GM23338 (cell line): ENCODE measurements at regions not wholly inside any gene's neighbourhood (a gene's known extent, or its start where the extent isn't known, plus 50 kb on each side); places are given as distances from the start of the nearest gene placed in this dataset.

Experiments
- ATAC-seq: fragments of 200-7000 bp; cut with Tn5 transposase; 3 replicates; pipeline ENCODE4 v1.9.1; 2020
- DNase-seq: peaks from one replicate; pipeline ENCODE4 v3.0.0-alpha.2; 2015; ENCODE audit warnings: low spot score
- H2AFZ ChIP-seq: fragments of 200-600 bp; sonication (generic); 2 replicates; pipeline ENCODE4 v1.8.0; 2016; ENCODE audit warnings: antibody characterized with exemption, mild to moderate bottlenecking, moderate library complexity
- H3F3A ChIP-seq: fragments of 200-600 bp; sonication (generic); replicated peaks from 2 replicates; pipeline ENCODE4 v1.8.0; 2017; ENCODE audit warnings: antibody characterized with exemption, mixed run types, low read depth
- H3K27ac ChIP-seq: fragments of 200-600 bp; sonication (generic); 2 replicates; pipeline ENCODE4 v1.6.1; 2016; ENCODE audit warnings: low read depth
- H3K27me3 ChIP-seq: fragments of 200-600 bp; sonication (generic); 2 replicates; pipeline ENCODE4 v1.8.0; 2016; ENCODE audit warnings: mild to moderate bottlenecking, mixed run types, moderate library complexity; ENCODE audit not compliant: insufficient read depth
- H3K36me3 ChIP-seq: fragments of 200-600 bp; sonication (generic); 2 replicates; pipeline ENCODE4 v1.8.0; 2016; ENCODE audit warnings: mild to moderate bottlenecking; ENCODE audit not compliant: insufficient read depth
- H3K4me1 ChIP-seq: fragments of 200-600 bp; sonication (generic); 2 replicates; pipeline ENCODE4 v1.8.0; 2016; ENCODE audit warnings: mild to moderate bottlenecking, moderate library complexity; ENCODE audit not compliant: insufficient read depth
- H3K4me2 ChIP-seq: fragments of 200-600 bp; sonication (generic); 2 replicates; pipeline ENCODE4 v1.7.1; 2017; ENCODE audit warnings: mixed run types
- H3K4me3 ChIP-seq: fragments of 200-600 bp; sonication (generic); 2 replicates; pipeline ENCODE4 v1.6.1; 2016; ENCODE audit warnings: mixed run types
- H3K79me2 ChIP-seq: fragments of 200-600 bp; sonication (generic); replicated peaks from 2 replicates; pipeline ENCODE4 v1.8.0; 2017; ENCODE audit warnings: mild to moderate bottlenecking; ENCODE audit not compliant: insufficient read depth
- H3K9me2 ChIP-seq: fragments of 200-600 bp; sonication (generic); 2 replicates; pipeline ENCODE4 v1.8.0; 2017; ENCODE audit not compliant: insufficient read depth
- H4K20me1 ChIP-seq: fragments of 200-600 bp; sonication (generic); replicated peaks from 2 replicates; pipeline ENCODE4 v1.8.0; 2017; ENCODE audit warnings: mild to moderate bottlenecking; ENCODE audit not compliant: insufficient read depth
- H3K27ac Mint-ChIP-seq: 2 replicates; pipeline ENCODE4 v1.8.0; 2020; ENCODE audit warnings: inconsistent platforms, mild to moderate bottlenecking, moderate library complexity, mixed read lengths
- H3K27me3 Mint-ChIP-seq: 3 replicates; pipeline ENCODE4 v1.8.0; 2022; ENCODE audit warnings: low read depth, mild to moderate bottlenecking, moderate library complexity, mixed read lengths, inconsistent platforms; ENCODE audit not compliant: insufficient read depth, poor library complexity
- H3K36me3 Mint-ChIP-seq: 3 replicates; pipeline ENCODE4 v1.8.0; 2021; ENCODE audit warnings: low read depth, mild to moderate bottlenecking, inconsistent platforms, moderate library complexity, mixed read lengths
- H3K4me1 Mint-ChIP-seq: 3 replicates; pipeline ENCODE4 v1.8.0; 2020; ENCODE audit warnings: mild to moderate bottlenecking, inconsistent platforms, mixed read lengths
- H3K4me3 Mint-ChIP-seq: 3 replicates; pipeline ENCODE4 v1.8.0; 2021; ENCODE audit warnings: moderate library complexity, mild to moderate bottlenecking, inconsistent platforms, mixed read lengths
- H3K9me3 Mint-ChIP-seq: 3 replicates; pipeline ENCODE4 v1.8.0; 2020; ENCODE audit warnings: moderate library complexity, mild to moderate bottlenecking, inconsistent platforms, mixed read lengths
- CREB1 ChIP-seq: fragments of 250-450 bp; sonication (Bioruptor Pico); IDR thresholded peaks from 2 replicates; pipeline ENCODE4 v1.5.0; 2020; ENCODE audit warnings: low read depth, mild to moderate bottlenecking, moderate library complexity
- CTCF ChIP-seq, 2 experiments: fragments of 200-600 bp in 1 of 2; sonication (generic) in 1 of 2; conservative IDR thresholded peaks; 2 replicates each; pipeline versions ENCODE4 v1.5.1 to v1.6.1; 2016 to 2017; ENCODE audit warnings: antibody characterized with exemption in 2 of 2, low read depth in 2 of 2, mild to moderate bottlenecking in 2 of 2, moderate library complexity in 1 of 2
- ETS1 ChIP-seq: IDR thresholded peaks from 2 replicates; pipeline ENCODE4 v1.6.1; 2016; ENCODE audit warnings: antibody characterized with exemption
- EZH2 ChIP-seq: fragments of 200-600 bp; sonication (generic); IDR thresholded peaks from one replicate; pipeline ENCODE4 v1.8.0; 2017; ENCODE audit warnings: antibody characterized with exemption, mild to moderate bottlenecking, low read depth; ENCODE audit not compliant: unreplicated experiment
- EZH2phosphoT487 ChIP-seq: fragments of 200-600 bp; sonication (generic); IDR thresholded peaks from one replicate; pipeline ENCODE4 v1.8.1; 2018; ENCODE audit warnings: antibody characterized with exemption; ENCODE audit not compliant: unreplicated experiment
- JUNB ChIP-seq: IDR thresholded peaks from one replicate; pipeline ENCODE4 v1.6.1; 2016; ENCODE audit warnings: antibody characterized with exemption; ENCODE audit not compliant: unreplicated experiment
- NANOG ChIP-seq: IDR thresholded peaks from 2 replicates; pipeline ENCODE4 v1.6.1; 2016; ENCODE audit warnings: antibody characterized with exemption, borderline replicate concordance
- POLR2AphosphoS5 ChIP-seq: IDR thresholded peaks from 2 replicates; pipeline ENCODE4 v1.6.1; 2016; ENCODE audit warnings: antibody characterized with exemption, low read depth
- REST ChIP-seq: IDR thresholded peaks from one replicate; pipeline ENCODE4 v1.6.1; 2018; ENCODE audit warnings: antibody characterized with exemption; ENCODE audit not compliant: unreplicated experiment
- STAT1 ChIP-seq: IDR thresholded peaks from one replicate; pipeline ENCODE4 v1.6.1; 2016; ENCODE audit warnings: antibody characterized with exemption; ENCODE audit not compliant: unreplicated experiment
- ZNF114 ChIP-seq: fragments of 250-450 bp; sonication (Bioruptor Pico); IDR thresholded peaks from 2 replicates; pipeline ENCODE4 v1.5.0; 2020; ENCODE audit warnings: mild to moderate bottlenecking, moderate library complexity
- ZNF331 ChIP-seq: fragments of 250-450 bp; sonication (Bioruptor Pico); IDR thresholded peaks from 2 replicates; pipeline ENCODE4 v1.5.0; 2020; ENCODE audit warnings: low read depth, mild to moderate bottlenecking, moderate library complexity
- ZNF462 ChIP-seq: fragments of 250-450 bp; sonication (Bioruptor Pico); IDR thresholded peaks from 2 replicates; pipeline ENCODE4 v1.5.0; 2020; ENCODE audit warnings: mild to moderate bottlenecking, moderate library complexity

GRCh38 chr2:59322005-59322404 is 1080.9 kb upstream of the FANCL start:
- Histone ChIP-seq H2AFZ (no peak overlapping the region), H3K79me2 (no peaks in the 10 kb centered on the region), H3K27me3 (no peaks in the 10 kb centered on the region), H3F3A (no peaks in the 10 kb centered on the region), H4K20me1 (no peaks in the 10 kb centered on the region), H3K9me2 (no peaks in the 10 kb centered on the region), H3K4me1 (no peaks in the 10 kb centered on the region), H3K27ac (no peak overlapping the region), H3K4me3 (no peak overlapping the region), H3K36me3 (0 out of 2 replicates have a peak, but pooled peaks cover 3% of the 10 kb centered on the region), H3K4me2 (no peak overlapping the region)
- Mint-ChIP-seq H3K4me1 (no peaks in the 10 kb centered on the region), H3K4me3 (no peak overlapping the region), H3K36me3 (peaks cover 9% of the 10 kb centered on the region; the same call in 2 of the 3 replicates), H3K27me3 (peaks cover 3% of the 10 kb centered on the region), H3K27ac (0 out of 2 replicates have a peak overlapping the region, but pooled peaks have one; percentile 8), H3K9me3 (peaks cover 15% of the 10 kb centered on the region)
- ATAC-seq (peak; percentile 41), DNase-seq (no peak)
- no peak for TF ChIP-seq EZH2phosphoT487
- no peak for TF ChIP-seq EZH2
- TF ChIP-seq POLR2AphosphoS5, result no peak
- TF ChIP-seq REST, result no peak
- TF ChIP-seq ZNF331 (CRISPR knock-in tag), result no peak
- no peak for TF ChIP-seq ZNF114 (CRISPR knock-in tag)
- TF ChIP-seq NANOG, result no peak
- no peak for TF ChIP-seq STAT1
- no peak for TF ChIP-seq CREB1 (CRISPR knock-in tag)
- no peak for TF ChIP-seq ZNF462 (CRISPR knock-in tag)
- no peak for TF ChIP-seq CTCF (conservative IDR thresholded peaks at IDR 0.05; ENCODE audit: low read depth in 2 of 2)
- no peak for TF ChIP-seq ETS1
- no peak for TF ChIP-seq JUNB
